PC-9 (cell line): ENCODE measurements at regions not wholly inside any gene's neighbourhood (a gene's known extent, or its start where the extent isn't known, plus 50 kb on each side); places are given as distances from the start of the nearest gene placed in this dataset.

Experiments
- BruUV-seq: library from RNA; stranded (reverse); fragments of 400-500 nt; replicated peaks from 2 replicates; lab custom pipeline; 2021; lab: Mats Ljungman, UMichigan
- CTCF ChIA-PET: fragments of 300-600 bp; sonication (Branson Sonifier 250); formaldehyde crosslinking; loops from one replicate; lab custom pipeline; 2022; ENCODE audit warnings: antibody characterized with exemption; lab: Charles Lee
- POLR2A ChIA-PET: fragments of 300-600 bp; sonication (Branson Sonifier 250); formaldehyde crosslinking; loops from one replicate; lab custom pipeline; 2022; ENCODE audit warnings: antibody characterized with exemption; ENCODE audit not compliant: unreplicated experiment; lab: Charles Lee
- DNase-seq, 2 experiments: peaks; one replicate each; pipeline versions ENCODE4 v3.0.0 to v3.0.0-alpha.2; 2015 to 2022; ENCODE audit warnings: mixed read lengths in 1 of 2
- H2AFZ ChIP-seq: fragments of 200-600 bp; sonication (generic); 2 replicates; pipeline ENCODE4 v1.8.1; 2017; ENCODE audit warnings: antibody characterized with exemption
- H3F3A ChIP-seq: fragments of 200-600 bp; sonication (generic); 2 replicates; pipeline ENCODE4 v1.8.1; 2017; ENCODE audit warnings: antibody characterized with exemption, mild to moderate bottlenecking, low read depth; ENCODE audit not compliant: insufficient read depth
- H3K27ac ChIP-seq: fragments of 200-600 bp; sonication (generic); 2 replicates; pipeline ENCODE4 v1.6.1; 2016; ENCODE audit warnings: mixed run types
- H3K27me3 ChIP-seq: fragments of 200-600 bp; sonication (generic); 2 replicates; pipeline ENCODE4 v1.6.1; 2016; ENCODE audit warnings: low read depth, mixed run types; ENCODE audit not compliant: insufficient read depth
- H3K36me3 ChIP-seq: fragments of 200-600 bp; sonication (generic); 2 replicates; pipeline ENCODE4 v1.6.1; 2016; ENCODE audit warnings: low read depth, mixed run types
- H3K4me1 ChIP-seq: fragments of 200-600 bp; sonication (generic); replicated peaks from 2 replicates; pipeline ENCODE4 v1.6.1; 2016; ENCODE audit warnings: mixed run types; ENCODE audit not compliant: insufficient read depth
- H3K4me2 ChIP-seq: fragments of 200-600 bp; sonication (generic); 2 replicates; pipeline ENCODE4 v1.6.1; 2017; ENCODE audit warnings: mixed run types
- H3K4me3 ChIP-seq: fragments of 200-600 bp; sonication (generic); 2 replicates; pipeline ENCODE4 v1.6.1; 2016; ENCODE audit warnings: mixed run types
- H3K79me2 ChIP-seq: fragments of 200-600 bp; sonication (generic); 2 replicates; pipeline ENCODE4 v1.6.1; 2017; ENCODE audit warnings: low read depth, mixed run types
- H3K9me2 ChIP-seq: fragments of 200-600 bp; sonication (generic); 2 replicates; pipeline ENCODE4 v1.8.1; 2017; ENCODE audit warnings: mild to moderate bottlenecking; ENCODE audit not compliant: insufficient read depth
- H3K9me3 ChIP-seq: fragments of 200-600 bp; sonication (generic); 2 replicates; pipeline ENCODE4 v1.8.1; 2016; ENCODE audit warnings: low read depth; ENCODE audit not compliant: insufficient read depth
- H4K20me1 ChIP-seq: fragments of 200-600 bp; sonication (generic); 2 replicates; pipeline ENCODE4 v1.8.1; 2017; ENCODE audit not compliant: insufficient read depth
- EZH2 ChIP-seq: fragments of 200-600 bp; sonication (generic); IDR thresholded peaks from 2 replicates; pipeline ENCODE4 v1.8.0; 2017; ENCODE audit warnings: antibody characterized with exemption, low read depth
- intact Hi-C: fragments of 100-400 bp; cut with micrococcal nuclease; formaldehyde crosslinking; loops from one replicate; pipeline ENCODE4 v1.10.0; 2022; ENCODE audit not compliant: unreplicated experiment
- TF ChIP-seq, protein P1 (sequence below): fragments of 200-600 bp; sonication (generic); conservative IDR thresholded peaks from 2 replicates; pipeline ENCODE4 v1.6.1; 2017; ENCODE audit warnings: mixed run types, antibody characterized with exemption, mild to moderate bottlenecking, moderate library complexity

DNA sequence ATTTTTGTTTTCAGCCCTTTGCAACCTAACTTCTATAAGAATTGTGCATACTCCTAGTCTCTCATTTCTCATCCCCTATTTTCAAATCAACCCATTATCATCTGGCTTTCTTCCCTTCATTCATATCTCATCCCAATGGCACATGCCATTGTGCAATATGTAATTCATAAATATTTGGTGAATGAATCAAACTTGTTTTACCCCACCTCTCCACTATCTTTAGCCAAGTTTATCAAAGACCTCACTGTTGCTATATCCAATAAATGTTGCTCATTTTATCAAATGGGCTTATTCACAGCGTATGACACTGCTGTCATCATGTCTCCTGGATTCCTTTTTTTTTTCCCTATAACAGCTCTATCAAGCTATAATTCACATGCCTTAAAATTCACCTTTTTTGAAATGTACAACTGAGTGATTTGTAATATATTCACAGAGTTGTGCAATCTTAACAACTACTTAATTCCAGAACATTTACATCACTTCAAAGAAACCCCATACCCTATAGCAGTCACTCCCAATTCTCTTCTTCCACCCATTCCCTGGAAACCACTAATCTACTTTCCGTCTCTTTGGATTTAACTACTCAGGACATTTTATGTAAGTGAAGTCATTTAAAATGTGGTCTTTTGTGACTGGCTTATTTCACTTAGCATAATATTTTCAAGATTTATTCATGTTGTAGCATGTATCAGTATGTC lies 214.4 kb upstream of the PAPPA start:
- H3K4me1 ChIP-seq = peaks cover 13% of the 10 kb centered on the region; the same call in 1 of the 2 replicates
- CTCF ChIA-PET = no interaction called here
- peak in 1 of 2 experiments; percentile 35 for DNase-seq

GRCh38 chr9:115941561-115942315 lies 211.9 kb upstream of the PAPPA start:
- H3K9me3 ChIP-seq = peaks cover 5% of the 10 kb centered on the region; the same call in 1 of the 2 replicates
- no peaks in the 10 kb centered on the region for H3F3A ChIP-seq
- TF ChIP-seq EZH2 = no peak
- TF ChIP-seq, protein P1, sequence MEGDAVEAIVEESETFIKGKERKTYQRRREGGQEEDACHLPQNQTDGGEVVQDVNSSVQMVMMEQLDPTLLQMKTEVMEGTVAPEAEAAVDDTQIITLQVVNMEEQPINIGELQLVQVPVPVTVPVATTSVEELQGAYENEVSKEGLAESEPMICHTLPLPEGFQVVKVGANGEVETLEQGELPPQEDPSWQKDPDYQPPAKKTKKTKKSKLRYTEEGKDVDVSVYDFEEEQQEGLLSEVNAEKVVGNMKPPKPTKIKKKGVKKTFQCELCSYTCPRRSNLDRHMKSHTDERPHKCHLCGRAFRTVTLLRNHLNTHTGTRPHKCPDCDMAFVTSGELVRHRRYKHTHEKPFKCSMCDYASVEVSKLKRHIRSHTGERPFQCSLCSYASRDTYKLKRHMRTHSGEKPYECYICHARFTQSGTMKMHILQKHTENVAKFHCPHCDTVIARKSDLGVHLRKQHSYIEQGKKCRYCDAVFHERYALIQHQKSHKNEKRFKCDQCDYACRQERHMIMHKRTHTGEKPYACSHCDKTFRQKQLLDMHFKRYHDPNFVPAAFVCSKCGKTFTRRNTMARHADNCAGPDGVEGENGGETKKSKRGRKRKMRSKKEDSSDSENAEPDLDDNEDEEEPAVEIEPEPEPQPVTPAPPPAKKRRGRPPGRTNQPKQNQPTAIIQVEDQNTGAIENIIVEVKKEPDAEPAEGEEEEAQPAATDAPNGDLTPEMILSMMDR = no peak
- ChIA-PET CTCF (interaction anchor here (0.5 kb wide), 1 partner anchor 134 kb away, joined by 4 read pairs; no protein-coding TSS in a partner anchor), POLR2A (no interaction called here)
- no peaks in the 10 kb centered on the region for H3K79me2 ChIP-seq
- H3K36me3 ChIP-seq = no peaks in the 10 kb centered on the region
- no peak overlapping the region for H3K27ac ChIP-seq
- intact Hi-C loops = no loop called here
- no peaks in the 10 kb centered on the region for H3K9me2 ChIP-seq
- H3K4me3 ChIP-seq = no peak overlapping the region
- peaks cover 21% of the 10 kb centered on the region; the same call in 1 of the 2 replicates for H3K4me1 ChIP-seq
- H2AFZ ChIP-seq = peak overlapping the region; percentile 44
- H3K27me3 ChIP-seq = no peaks in the 10 kb centered on the region
- H4K20me1 ChIP-seq = no peaks in the 10 kb centered on the region
- H3K4me2 ChIP-seq = no peak overlapping the region
- no peak for DNase-seq
- BruUV-seq = no TSS peak

More for the DNA sequence above, 214.4 kb upstream of the PAPPA start:
- no TSS peak for BruUV-seq
- Histone ChIP-seq H3K4me2 (no peak overlapping the region), H3K9me2 (no peaks in the 10 kb centered on the region), H3F3A (no peaks in the 10 kb centered on the region), H3K27ac (no peak overlapping the region), H3K9me3 (0 out of 2 replicates have a peak, but pooled peaks cover 8% of the 10 kb centered on the region), H3K4me3 (no peak overlapping the region), H4K20me1 (no peaks in the 10 kb centered on the region), H3K36me3 (no peaks in the 10 kb centered on the region), H3K27me3 (no peaks in the 10 kb centered on the region), H3K79me2 (no peaks in the 10 kb centered on the region), H2AFZ (no peak overlapping the region)
- intact Hi-C loops = no loop called here
- POLR2A ChIA-PET = no interaction called here
- no peak for TF ChIP-seq EZH2
- TF ChIP-seq, protein P1 = no peak

DNA sequence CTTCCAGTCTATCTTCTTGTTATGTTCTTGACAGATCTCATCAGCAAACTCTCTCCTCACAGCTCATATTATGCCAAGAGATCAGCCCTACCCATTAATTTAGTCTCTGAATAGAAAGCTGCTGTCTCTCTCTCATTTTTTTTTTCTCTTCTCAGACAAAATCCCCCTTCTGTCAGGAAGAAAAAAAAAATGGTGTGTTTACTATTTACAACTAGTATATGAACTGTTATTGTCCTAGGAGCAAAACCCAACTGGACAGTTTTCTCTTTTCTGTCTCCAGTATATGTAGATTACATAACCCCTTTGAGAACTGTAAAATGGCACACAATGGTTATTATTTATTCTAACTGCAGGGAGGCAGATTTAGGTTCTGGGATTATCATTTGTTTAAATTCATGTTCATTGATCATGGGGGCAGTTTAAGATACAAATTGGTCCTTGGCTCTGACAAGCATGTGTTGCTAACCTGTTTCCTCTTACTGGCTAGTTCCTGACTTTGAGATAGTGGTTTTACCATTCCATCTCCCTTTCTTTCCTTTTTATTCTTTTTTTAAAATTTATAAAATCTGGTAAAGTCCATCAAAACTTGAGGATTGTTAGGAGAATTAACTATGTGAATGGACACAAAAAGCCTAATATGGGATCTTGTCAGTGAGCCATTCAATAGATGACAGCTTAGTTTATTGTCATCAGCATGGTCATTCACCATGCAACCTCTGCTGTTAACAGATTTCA lies 210.0 kb upstream of the PAPPA start:
- DNase-seq = no peak
- H3K9me2 ChIP-seq = no peaks in the 10 kb centered on the region
- H3K4me3 ChIP-seq = no peak overlapping the region
- H3K79me2 ChIP-seq = no peaks in the 10 kb centered on the region
- no peak overlapping the region for H3K27ac ChIP-seq
- ChIA-PET POLR2A (no interaction called here), CTCF (no interaction called here)
- H3K4me2 ChIP-seq = no peak overlapping the region
- no peaks in the 10 kb centered on the region for H4K20me1 ChIP-seq
- BruUV-seq = no TSS peak
- TF ChIP-seq EZH2 = no peak
- intact Hi-C loops = no loop called here
- H2AFZ ChIP-seq = no peak overlapping the region
- peaks cover 5% of the 10 kb centered on the region; the same call in 1 of the 2 replicates for H3K9me3 ChIP-seq
- no peaks in the 10 kb centered on the region for H3K27me3 ChIP-seq
- no peaks in the 10 kb centered on the region for H3K36me3 ChIP-seq
- no peaks in the 10 kb centered on the region for H3F3A ChIP-seq
- peaks cover 22% of the 10 kb centered on the region; the same call in 1 of the 2 replicates for H3K4me1 ChIP-seq
